ENCODE measurements at regions not wholly inside any gene's neighbourhood (a gene's known extent, or its start where the extent isn't known, plus 50 kb on each side); places are given as distances from the start of the nearest gene placed in this dataset.

DNA sequence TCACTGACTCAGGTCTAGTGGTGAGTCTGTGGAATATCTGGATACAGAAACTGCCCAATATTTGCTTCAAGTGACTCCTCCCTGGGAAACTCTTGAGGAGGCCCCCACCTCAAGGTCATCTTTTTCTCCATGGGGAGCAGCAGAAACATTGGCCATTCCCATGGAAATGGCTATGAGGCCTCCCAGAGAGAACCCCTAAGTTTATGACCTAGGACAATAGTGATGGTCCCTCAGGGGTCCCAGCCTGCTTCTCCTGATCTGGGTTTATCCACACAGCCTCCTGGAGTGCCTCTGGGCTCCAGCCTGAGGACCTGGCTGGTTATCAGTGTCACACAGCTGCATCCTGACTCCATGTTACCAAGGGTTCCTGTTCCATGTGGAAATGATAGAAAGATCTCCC, 131.2 kb downstream of the ZNF280B start:
- Histone ChIP-seq H3K18ac (ENCODE audit: extremely low read depth, low read length) (no peak overlapping the region), H2BK12ac (ENCODE audit: low read depth, low read length) (no peak overlapping the region), H3K56ac (replicated peaks; ENCODE audit: insufficient read length, low read depth, low read length) (no peak overlapping the region), H3K79me1 (ENCODE audit: low read depth, low read length) (no peaks in the 10 kb centered on the region), H2BK15ac (ENCODE audit: low read length) (no peak overlapping the region), H3K79me2 (ENCODE audit: control insufficient read depth in 1 of 2, insufficient read depth in 2 of 2, low read length in 2 of 2) (no peaks in the 10 kb centered on the region), H3K14ac (ENCODE audit: insufficient read length) (no peak overlapping the region), H3K36me3 (ENCODE audit: control insufficient read depth in 2 of 4, insufficient read depth in 4 of 4, low read length in 3 of 4) (no peaks in the 10 kb centered on the region), H2BK20ac (ENCODE audit: low read length) (no peak overlapping the region), H3K9ac (replicated peaks in 1 of 4; ENCODE audit: extremely low read depth in 1 of 4, low read depth in 3 of 4, low read length in 3 of 4) (no peak overlapping the region), H2BK120ac (replicated peaks; ENCODE audit: low read depth, low read length) (no peak overlapping the region), H3K4ac (replicated peaks; ENCODE audit: insufficient read length, low read depth, low read length) (no peak overlapping the region), H3K23me2 (ENCODE audit: low read depth, low read length) (no peaks in the 10 kb centered on the region), H3K9me3 (ENCODE audit: insufficient read depth in 2 of 2, low read depth in 1 of 2, low read length in 1 of 2) (no peaks in the 10 kb centered on the region), H2BK5ac (ENCODE audit: low read depth, low read length) (no peak overlapping the region), H3K4me1 (replicated peaks in 1 of 4; ENCODE audit: control insufficient read depth in 3 of 4, insufficient read depth in 4 of 4, low read length in 3 of 4) (no peaks in the 10 kb centered on the region), H3K23ac (ENCODE audit: insufficient read length) (no peak overlapping the region), H3K4me3 (ENCODE audit: extremely low read depth in 1 of 4, insufficient read depth in 2 of 4, low read depth in 3 of 4, low read length in 4 of 4) (no peak overlapping the region), H2AK5ac (ENCODE audit: low read depth, low read length) (no peak overlapping the region), H4K20me1 (replicated peaks in 1 of 2; ENCODE audit: control insufficient read depth in 1 of 2, insufficient read depth in 2 of 2, low read length in 2 of 2) (peaks cover 0 to 3% of the 10 kb centered on the region in 2 experiments), H3K4me2 (ENCODE audit: insufficient read depth in 1 of 2, low read depth in 2 of 2, low read length in 2 of 2) (no peak overlapping the region), H3K27me3 (replicated peaks in 1 of 4; ENCODE audit: control insufficient read depth in 3 of 4, extremely low read depth in 1 of 4, insufficient read depth in 3 of 4, low read length in 3 of 4) (peaks cover 79 to 99% (median 95%) of the 10 kb centered on the region in 4 experiments), H4K5ac (ENCODE audit: insufficient read length, low read depth, low read length) (no peak overlapping the region), H4K91ac (replicated peaks; ENCODE audit: insufficient read length, low read length) (no peak overlapping the region), H4K8ac (ENCODE audit: extremely low read depth, insufficient read depth, low read length) (no peak overlapping the region), H3K27ac (ENCODE audit: low read depth, low read length) (no peak overlapping the region), H2AFZ (ENCODE audit: low read length) (no peak overlapping the region)
- DNase-seq (ENCODE audit: low read depth in 1 of 2, low spot score in 2 of 2) (no peak), FAIRE-seq (no peak)
- ChIA-PET POLR2A (ENCODE audit: partially characterized antibody) (no interaction called here), CTCF (ENCODE audit: partially characterized antibody) (interaction anchor here (0.6 to 4.7 kb wide), 7 partner anchors 10 to 947 kb away, joined by 4 to 28 read pairs (median 4); no protein-coding TSS in a partner anchor)
- TF ChIP-seq SIX5 (IDR thresholded peaks at IDR 0.05; ENCODE audit: low read depth, low read length) (no peak), GABPA (IDR thresholded peaks at IDR 0.05; ENCODE audit: borderline replicate concordance, insufficient read depth, low read length) (no peak), RBBP5 (IDR thresholded peaks at IDR 0.05; ENCODE audit: borderline replicate concordance, low read depth, low read length) (no peak), ATF3 (IDR thresholded peaks at IDR 0.05; ENCODE audit: insufficient read depth, low read depth, low read length) (no peak), SIRT6 (IDR thresholded peaks at IDR 0.05; ENCODE audit: low read length) (no peak), KDM1A (IDR thresholded peaks at IDR 0.05; ENCODE audit: borderline replicate concordance, low read length) (no peak), ASH2L (IDR thresholded peaks at IDR 0.05; ENCODE audit: low read length) (no peak), MAX (IDR thresholded peaks at IDR 0.05) (no peak), CTCF (IDR thresholded peaks at IDR 0.05; ENCODE audit: control extremely low read depth in 1 of 3, insufficient read depth in 1 of 3, low read depth in 1 of 3, low read length in 3 of 3) (no peak), SP1 (IDR thresholded peaks at IDR 0.05; ENCODE audit: low read depth, low read length) (no peak), RNF2 (IDR thresholded peaks at IDR 0.05; ENCODE audit: borderline replicate concordance, low read depth, low read length, missing control alignments, poor library complexity, severe bottlenecking) (no peak), JUN (IDR thresholded peaks at IDR 0.05; ENCODE audit: low read depth, low read length) (no peak)

Measured in H1 (cell line).